ENCODE measurements at regions not wholly inside any gene's neighbourhood (a gene's known extent, or its start where the extent isn't known, plus 50 kb on each side); places are given as distances from the start of the nearest gene placed in this dataset.

GRCh38 chr5:74309050-74309449 lies 331.5 kb downstream of the ENC1 start:
- TF ChIP-seq, protein P1, sequence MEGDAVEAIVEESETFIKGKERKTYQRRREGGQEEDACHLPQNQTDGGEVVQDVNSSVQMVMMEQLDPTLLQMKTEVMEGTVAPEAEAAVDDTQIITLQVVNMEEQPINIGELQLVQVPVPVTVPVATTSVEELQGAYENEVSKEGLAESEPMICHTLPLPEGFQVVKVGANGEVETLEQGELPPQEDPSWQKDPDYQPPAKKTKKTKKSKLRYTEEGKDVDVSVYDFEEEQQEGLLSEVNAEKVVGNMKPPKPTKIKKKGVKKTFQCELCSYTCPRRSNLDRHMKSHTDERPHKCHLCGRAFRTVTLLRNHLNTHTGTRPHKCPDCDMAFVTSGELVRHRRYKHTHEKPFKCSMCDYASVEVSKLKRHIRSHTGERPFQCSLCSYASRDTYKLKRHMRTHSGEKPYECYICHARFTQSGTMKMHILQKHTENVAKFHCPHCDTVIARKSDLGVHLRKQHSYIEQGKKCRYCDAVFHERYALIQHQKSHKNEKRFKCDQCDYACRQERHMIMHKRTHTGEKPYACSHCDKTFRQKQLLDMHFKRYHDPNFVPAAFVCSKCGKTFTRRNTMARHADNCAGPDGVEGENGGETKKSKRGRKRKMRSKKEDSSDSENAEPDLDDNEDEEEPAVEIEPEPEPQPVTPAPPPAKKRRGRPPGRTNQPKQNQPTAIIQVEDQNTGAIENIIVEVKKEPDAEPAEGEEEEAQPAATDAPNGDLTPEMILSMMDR (conservative IDR thresholded peaks at IDR 0.05; ENCODE audit: low read depth, low read length), result no peak
- no peak for TF ChIP-seq EZH2 (IDR thresholded peaks at IDR 0.05; ENCODE audit: borderline replicate concordance, low read depth, low read length, poor library complexity, severe bottlenecking)
